Esophagus muscularis mucosa (tissue), 4 donors: ENCODE measurements at regions not wholly inside any gene's neighbourhood (a gene's known extent, or its start where the extent isn't known, plus 50 kb on each side); places are given as distances from the start of the nearest gene placed in this dataset.

Source experiments
- CTCF ChIP-seq, 3 experiments: fragments of 200-600 bp in 2 of 3; fragments of 450-650 bp in 1 of 3; sonication (generic) in 2 of 3; IDR thresholded peaks; one replicate each; pipeline ENCODE4 v1.5.1; 2017 to 2019; ENCODE audit warnings: antibody characterized with exemption in 3 of 3, mild to moderate bottlenecking in 2 of 3, moderate library complexity in 1 of 3
- EP300 ChIP-seq: sonication (generic); formaldehyde crosslinking; IDR thresholded peaks from one replicate; pipeline ENCODE4 v1.6.1; 2017; ENCODE audit warnings: antibody characterized with exemption
- POLR2A ChIP-seq: fragments of 450-650 bp; IDR thresholded peaks from one replicate; pipeline ENCODE4 v1.6.1; 2017; ENCODE audit warnings: antibody characterized with exemption, moderate library complexity, mild to moderate bottlenecking, low read depth
- POLR2AphosphoS5 ChIP-seq, 2 donors: sonication (generic); formaldehyde crosslinking; IDR thresholded peaks; one replicate each; pipeline ENCODE4 v1.6.1; 2017; ENCODE audit warnings: antibody characterized with exemption in 2 of 2

GRCh38 chr6:159467473-159468041, 225.5 kb downstream of the SOD2 start:
- no peak for TF ChIP-seq CTCF (IDR thresholded peaks at IDR 0.05)
- TF ChIP-seq POLR2A, result no peak
- no peak for TF ChIP-seq POLR2AphosphoS5 (IDR thresholded peaks at IDR 0.05)
- no peak for TF ChIP-seq EP300
